ENCODE measurements at regions not wholly inside any gene's neighbourhood (a gene's known extent, or its start where the extent isn't known, plus 50 kb on each side); places are given as distances from the start of the nearest gene placed in this dataset.

DNA sequence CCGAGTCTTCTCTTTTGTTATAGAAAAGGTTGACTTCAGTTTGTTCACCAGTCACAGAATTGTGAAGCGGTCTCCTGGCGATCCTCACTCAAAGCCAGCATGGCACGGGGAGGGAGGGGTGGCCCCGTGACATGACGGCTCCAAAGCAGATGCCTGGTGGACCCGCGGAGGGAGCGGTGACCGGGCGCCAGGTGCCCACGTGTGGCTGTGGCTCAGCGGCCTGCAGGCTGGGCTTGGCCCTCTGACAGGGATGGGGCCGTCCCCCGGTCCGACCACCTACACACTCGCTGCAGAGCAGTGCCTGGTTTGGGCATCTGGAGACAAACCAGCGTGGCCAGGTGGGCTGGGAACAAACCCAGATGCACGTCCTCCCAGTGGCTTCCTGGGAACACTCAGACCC is 129.1 kb upstream of the SNTG2 start:
- Histone ChIP-seq H3K9ac (ENCODE audit: extremely low read depth, insufficient read length, low read length) (no peak overlapping the region), H3K4ac (ENCODE audit: low read depth, low read length) (no peak overlapping the region), H3K23me2 (ENCODE audit: insufficient read length, low read depth, low read length, poor library complexity, severe bottlenecking) (no peaks in the 10 kb centered on the region), H4K91ac (ENCODE audit: insufficient read length, low read depth, low read length) (no peak overlapping the region), H3K18ac (ENCODE audit: insufficient read length, low read depth, low read length) (no peak overlapping the region), H3K56ac (ENCODE audit: insufficient read length, low read depth, low read length) (no peak overlapping the region), H3K23ac (ENCODE audit: insufficient read length, low read depth, low read length) (no peak overlapping the region), H2BK20ac (ENCODE audit: low read depth, low read length, poor library complexity, severe bottlenecking) (no peak overlapping the region), H2AFZ (ENCODE audit: low read length) (no peak overlapping the region), H3K9me3 (ENCODE audit: control insufficient read depth, low read depth, low read length) (no peaks in the 10 kb centered on the region), H4K8ac (replicated peaks; ENCODE audit: insufficient read length, low read depth, low read length) (no peak overlapping the region), H2AK5ac (ENCODE audit: insufficient read length, low read length) (no peak overlapping the region), H3K4me1 (ENCODE audit: insufficient read depth, low read length) (no peaks in the 10 kb centered on the region), H2BK12ac (ENCODE audit: insufficient read length, low read depth, low read length) (no peak overlapping the region), H4K20me1 (ENCODE audit: control insufficient read depth, insufficient read depth, insufficient read length) (no peaks in the 10 kb centered on the region), H2BK15ac (ENCODE audit: low read depth, low read length) (no peak overlapping the region), H4K5ac (ENCODE audit: insufficient read length, low read depth, low read length) (no peak overlapping the region), H3K14ac (ENCODE audit: insufficient read depth, low read length) (no peak overlapping the region), H3T11ph (ENCODE audit: low read length) (no peak overlapping the region), H3K79me2 (ENCODE audit: insufficient read depth, low read length) (no peaks in the 10 kb centered on the region), H3K4me2 (ENCODE audit: insufficient read depth, insufficient read length, low read length) (no peak overlapping the region), H3K27me3 (ENCODE audit: insufficient read depth, low read length) (no peaks in the 10 kb centered on the region), H3K27ac (ENCODE audit: insufficient read length, low read depth, low read length) (no peak overlapping the region), H2BK5ac (ENCODE audit: insufficient read length, low read length) (no peak overlapping the region), H3K79me1 (ENCODE audit: insufficient read depth, low read depth, low read length, poor library complexity, severe bottlenecking) (no peaks in the 10 kb centered on the region), H2BK120ac (ENCODE audit: low read depth, low read length, poor library complexity, severe bottlenecking) (no peak overlapping the region)
- Mint-ChIP-seq H3K27ac (no peak overlapping the region), H3K9me3 (no peaks in the 10 kb centered on the region; a peak in 1 of 5 replicates), H3K4me3 (no peak overlapping the region), H3K27me3 (ENCODE audit: low read depth) (peaks cover 11% of the 10 kb centered on the region), H3K36me3 (ENCODE audit: insufficient read depth in 1 of 3, low read depth in 3 of 3) (no peaks in the 10 kb centered on the region), H3K4me1 (peaks cover 7 to 8% of the 10 kb centered on the region in 2 experiments)
- no CpG with 5 or more reads among the region's 19 CpGs for WGBS (ENCODE audit: extremely low coverage, insufficient read length, low lambda C conversion rate)
- DNase-seq: peak; percentile 26
- TF ChIP-seq, protein P1, sequence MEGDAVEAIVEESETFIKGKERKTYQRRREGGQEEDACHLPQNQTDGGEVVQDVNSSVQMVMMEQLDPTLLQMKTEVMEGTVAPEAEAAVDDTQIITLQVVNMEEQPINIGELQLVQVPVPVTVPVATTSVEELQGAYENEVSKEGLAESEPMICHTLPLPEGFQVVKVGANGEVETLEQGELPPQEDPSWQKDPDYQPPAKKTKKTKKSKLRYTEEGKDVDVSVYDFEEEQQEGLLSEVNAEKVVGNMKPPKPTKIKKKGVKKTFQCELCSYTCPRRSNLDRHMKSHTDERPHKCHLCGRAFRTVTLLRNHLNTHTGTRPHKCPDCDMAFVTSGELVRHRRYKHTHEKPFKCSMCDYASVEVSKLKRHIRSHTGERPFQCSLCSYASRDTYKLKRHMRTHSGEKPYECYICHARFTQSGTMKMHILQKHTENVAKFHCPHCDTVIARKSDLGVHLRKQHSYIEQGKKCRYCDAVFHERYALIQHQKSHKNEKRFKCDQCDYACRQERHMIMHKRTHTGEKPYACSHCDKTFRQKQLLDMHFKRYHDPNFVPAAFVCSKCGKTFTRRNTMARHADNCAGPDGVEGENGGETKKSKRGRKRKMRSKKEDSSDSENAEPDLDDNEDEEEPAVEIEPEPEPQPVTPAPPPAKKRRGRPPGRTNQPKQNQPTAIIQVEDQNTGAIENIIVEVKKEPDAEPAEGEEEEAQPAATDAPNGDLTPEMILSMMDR (conservative IDR thresholded peaks at IDR 0.05): no peak

Data from H9 (cell line).